Right atrium auricular region (tissue), 2 donors: ENCODE measurements at regions not wholly inside any gene's neighbourhood (a gene's known extent, or its start where the extent isn't known, plus 50 kb on each side); places are given as distances from the start of the nearest gene placed in this dataset.

ENCODE experiments used
- DNase-seq: peaks from one replicate; pipeline ENCODE4 v3.0.0-alpha.2; 2019; ENCODE audit warnings: low spot score
- H3K27ac ChIP-seq, 2 donors: fragments of 200-600 bp; sonication (generic); 1 replicate in 1 of 2; 2 replicates in 1 of 2; pipeline ENCODE4 v1.5.1; 2016 to 2019
- H3K27me3 ChIP-seq, 2 donors: fragments of 200-600 bp; sonication (generic); one replicate each; pipeline versions ENCODE4 v1.5.1 to v1.6.0; 2017 to 2019
- H3K36me3 ChIP-seq: fragments of 200-600 bp; sonication (generic); one replicate; pipeline ENCODE4 v1.5.1; 2016
- H3K4me1 ChIP-seq, 2 donors: fragments of 200-600 bp; sonication (generic); one replicate each; pipeline versions ENCODE4 v1.5.1 to v1.6.0; 2017 to 2019
- H3K4me3 ChIP-seq, 2 donors: fragments of 200-600 bp; sonication (generic); 1 replicate in 1 of 2; 2 replicates in 1 of 2; pipeline ENCODE4 v1.5.1; 2017 to 2019; ENCODE audit warnings: mild to moderate bottlenecking in 1 of 2, moderate library complexity in 1 of 2
- H3K9me3 ChIP-seq, 2 donors: fragments of 200-600 bp; sonication (generic); one replicate each; pipeline ENCODE4 v1.5.1; 2019
- TF ChIP-seq, protein P1 (sequence below), 2 donors: fragments of 200-600 bp; sonication (generic); IDR thresholded peaks; one replicate each; pipeline ENCODE4 v1.5.1; 2019; ENCODE audit warnings: antibody characterized with exemption in 2 of 2

DNA sequence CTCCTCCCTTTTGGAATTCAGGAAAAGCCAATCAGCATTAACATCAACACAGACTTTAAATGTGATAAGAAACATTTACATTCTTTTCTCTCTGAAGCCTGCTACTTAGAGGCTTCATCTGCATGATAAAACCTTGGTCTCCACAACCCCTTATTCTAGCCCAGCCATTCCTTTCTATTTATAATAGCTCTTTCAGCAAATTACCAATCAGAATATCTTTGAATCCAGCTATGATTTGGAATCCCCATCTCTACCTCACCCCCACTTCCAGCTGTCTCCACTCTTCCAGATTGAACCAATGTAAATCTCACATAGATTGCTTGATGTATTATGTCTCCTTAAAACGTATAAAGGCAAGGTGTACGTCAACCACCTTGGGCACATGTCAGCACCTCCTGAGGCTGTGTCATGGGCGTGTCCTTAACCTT is 139.7 kb downstream of the TUSC7 start:
- TF ChIP-seq, protein P1, sequence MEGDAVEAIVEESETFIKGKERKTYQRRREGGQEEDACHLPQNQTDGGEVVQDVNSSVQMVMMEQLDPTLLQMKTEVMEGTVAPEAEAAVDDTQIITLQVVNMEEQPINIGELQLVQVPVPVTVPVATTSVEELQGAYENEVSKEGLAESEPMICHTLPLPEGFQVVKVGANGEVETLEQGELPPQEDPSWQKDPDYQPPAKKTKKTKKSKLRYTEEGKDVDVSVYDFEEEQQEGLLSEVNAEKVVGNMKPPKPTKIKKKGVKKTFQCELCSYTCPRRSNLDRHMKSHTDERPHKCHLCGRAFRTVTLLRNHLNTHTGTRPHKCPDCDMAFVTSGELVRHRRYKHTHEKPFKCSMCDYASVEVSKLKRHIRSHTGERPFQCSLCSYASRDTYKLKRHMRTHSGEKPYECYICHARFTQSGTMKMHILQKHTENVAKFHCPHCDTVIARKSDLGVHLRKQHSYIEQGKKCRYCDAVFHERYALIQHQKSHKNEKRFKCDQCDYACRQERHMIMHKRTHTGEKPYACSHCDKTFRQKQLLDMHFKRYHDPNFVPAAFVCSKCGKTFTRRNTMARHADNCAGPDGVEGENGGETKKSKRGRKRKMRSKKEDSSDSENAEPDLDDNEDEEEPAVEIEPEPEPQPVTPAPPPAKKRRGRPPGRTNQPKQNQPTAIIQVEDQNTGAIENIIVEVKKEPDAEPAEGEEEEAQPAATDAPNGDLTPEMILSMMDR (IDR thresholded peaks at IDR 0.05) = no peak

DNA sequence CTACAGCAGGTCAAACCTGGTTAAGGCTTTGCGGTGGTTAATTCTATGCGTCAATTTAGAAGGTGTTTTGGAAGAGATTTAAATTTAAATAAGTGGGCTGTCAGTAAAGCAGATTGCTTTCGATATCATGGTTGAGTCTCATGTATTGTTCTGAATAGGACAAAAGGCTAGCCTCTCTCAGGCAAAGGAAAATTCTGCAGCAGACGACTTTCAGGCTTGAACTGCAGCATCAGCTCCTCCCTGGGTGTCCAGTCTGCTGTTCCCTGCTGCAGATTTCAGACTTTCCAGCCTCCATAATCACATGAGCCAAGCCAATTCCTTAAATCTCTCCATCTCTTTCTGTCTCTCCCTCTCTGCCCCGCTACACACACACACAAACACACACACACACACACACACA is 143.2 kb downstream of the TUSC7 start:
- H3K9me3 ChIP-seq = no peaks in the 10 kb centered on the region
- no peak overlapping the region for H3K4me3 ChIP-seq
- H3K27me3 ChIP-seq = no peaks in the 10 kb centered on the region
- no peak for DNase-seq
- no peak overlapping the region for H3K27ac ChIP-seq
- H3K4me1 ChIP-seq = no peaks in the 10 kb centered on the region
- H3K36me3 ChIP-seq = no peaks in the 10 kb centered on the region
- TF ChIP-seq, protein P1 (IDR thresholded peaks at IDR 0.05) = no peak

More for the DNA sequence above, 139.7 kb downstream of the TUSC7 start:
- H3K4me1 ChIP-seq = no peaks in the 10 kb centered on the region
- H3K4me3 ChIP-seq = no peak overlapping the region
- no peaks in the 10 kb centered on the region for H3K27me3 ChIP-seq
- H3K9me3 ChIP-seq = no peaks in the 10 kb centered on the region
- DNase-seq = no peak
- H3K36me3 ChIP-seq = no peaks in the 10 kb centered on the region
- H3K27ac ChIP-seq = no peak overlapping the region

DNA sequence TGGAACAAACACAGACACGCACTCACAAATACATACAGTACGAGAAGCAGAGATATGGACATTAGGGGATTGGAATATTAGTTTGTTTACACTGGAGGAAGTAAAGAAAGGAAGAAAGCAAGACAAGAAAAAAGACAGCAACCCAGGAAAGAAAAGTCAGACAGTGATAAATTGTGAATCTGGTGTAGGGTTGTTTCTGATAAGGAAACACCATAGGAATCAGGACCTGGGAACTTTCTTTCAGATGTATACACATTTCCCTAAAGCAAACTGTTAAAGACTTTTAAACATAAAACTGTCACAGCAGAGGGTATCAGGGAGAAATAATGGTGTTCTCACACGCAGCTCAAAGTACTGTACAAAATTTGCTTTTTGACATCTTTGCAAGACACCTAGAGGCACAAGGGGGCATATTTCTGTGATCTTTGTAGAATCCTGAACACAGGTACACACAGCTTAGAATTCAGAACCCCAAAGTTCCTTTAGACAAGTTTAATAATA is 153.7 kb downstream of the TUSC7 start:
- no peaks in the 10 kb centered on the region for H3K36me3 ChIP-seq
- H3K27me3 ChIP-seq = no peaks in the 10 kb centered on the region
- no peak overlapping the region for H3K27ac ChIP-seq
- no peak overlapping the region for H3K4me3 ChIP-seq
- DNase-seq = no peak
- TF ChIP-seq, protein P1 (IDR thresholded peaks at IDR 0.05) = no peak
- H3K9me3 ChIP-seq = no peaks in the 10 kb centered on the region
- H3K4me1 ChIP-seq = no peaks in the 10 kb centered on the region

DNA sequence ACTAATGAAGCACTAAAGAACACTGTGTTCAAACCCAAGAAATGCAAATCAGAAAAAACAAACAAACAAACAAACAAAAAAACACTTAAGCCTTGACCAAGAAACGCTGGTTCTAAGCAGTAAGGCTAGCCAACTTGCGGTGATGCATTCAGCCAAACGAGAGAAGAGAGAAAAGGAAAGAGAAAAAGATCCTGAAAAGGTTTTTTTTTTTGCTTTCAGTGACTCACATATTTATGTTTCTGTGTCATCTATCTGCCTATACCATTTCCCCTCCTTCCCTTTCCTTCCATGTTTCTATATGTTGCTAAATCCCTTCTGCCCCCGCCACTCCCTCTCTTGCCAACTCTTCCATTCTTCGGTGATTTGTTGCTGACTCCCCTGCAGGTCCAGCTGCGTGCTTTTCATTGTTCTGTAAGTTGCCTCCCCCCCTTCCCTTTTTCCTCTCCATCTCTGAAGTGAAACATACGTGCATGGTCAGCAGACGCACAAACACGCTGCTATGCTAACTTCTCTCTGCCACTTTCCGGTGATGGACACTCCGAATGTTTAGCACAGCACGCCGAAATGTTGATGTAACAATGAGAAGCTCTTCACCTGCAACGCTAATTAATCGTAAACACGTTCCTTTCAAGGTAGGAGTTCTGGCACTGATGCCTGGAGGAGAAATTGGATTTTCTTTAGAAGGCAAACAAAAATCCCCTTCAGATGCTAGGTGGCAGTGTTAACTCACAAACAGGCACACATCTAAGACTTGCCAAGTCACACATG is 154.4 kb downstream of the TUSC7 start:
- TF ChIP-seq, protein P1 (IDR thresholded peaks at IDR 0.05) = peak in 1 of 2 donors; percentile 42
- no peak overlapping the region for H3K27ac ChIP-seq
- H3K4me1 ChIP-seq = no peaks in the 10 kb centered on the region
- H3K27me3 ChIP-seq = no peaks in the 10 kb centered on the region
- no peaks in the 10 kb centered on the region for H3K36me3 ChIP-seq
- H3K4me3 ChIP-seq = peak overlapping the region in 1 of 2 donors; percentile 13
- DNase-seq = no peak
- no peaks in the 10 kb centered on the region for H3K9me3 ChIP-seq

DNA sequence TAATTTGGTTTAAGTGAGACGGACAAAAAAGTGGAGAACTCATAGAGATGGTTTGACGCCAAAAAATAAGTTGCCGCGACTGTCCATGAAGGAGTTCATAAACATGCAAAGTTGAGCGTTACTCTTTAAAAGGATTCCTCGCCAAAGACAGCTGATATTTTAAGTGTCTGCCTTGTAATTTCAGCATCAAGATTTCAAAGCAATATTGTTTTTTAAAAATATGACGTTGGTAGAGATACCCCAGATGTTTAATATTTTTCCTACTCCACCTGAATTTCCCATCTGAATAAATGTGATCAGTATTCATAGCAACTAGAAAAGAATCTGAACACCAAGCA is 155.0 kb downstream of the TUSC7 start:
- Histone ChIP-seq H3K27ac (no peak overlapping the region), H3K4me1 (no peaks in the 10 kb centered on the region), H3K4me3 (no peak overlapping the region)

More for the DNA sequence above, 155.0 kb downstream of the TUSC7 start:
- no peaks in the 10 kb centered on the region for H3K36me3 ChIP-seq
- TF ChIP-seq, protein P1 (IDR thresholded peaks at IDR 0.05) = no peak
- no peak for DNase-seq
- no peaks in the 10 kb centered on the region for H3K27me3 ChIP-seq
- H3K9me3 ChIP-seq = no peaks in the 10 kb centered on the region
